Left ventricle myocardium inferior (tissue), 1 donor: ENCODE measurements at regions not wholly inside any gene's neighbourhood (a gene's known extent, or its start where the extent isn't known, plus 50 kb on each side); places are given as distances from the start of the nearest gene placed in this dataset.

ENCODE experiments used
- DNase-seq: peaks from one replicate; pipeline ENCODE4 v3.0.0-alpha.2; 2020
- H3K27ac ChIP-seq: fragments of 200-600 bp; replicated peaks from 2 replicates; pipeline ENCODE4 v1.8.0; 2021
- H3K27me3 ChIP-seq: fragments of 200-600 bp; 2 replicates; pipeline ENCODE4 v1.8.0; 2021; ENCODE audit warnings: low read depth
- H3K36me3 ChIP-seq: fragments of 200-600 bp; 2 replicates; pipeline ENCODE4 v1.8.0; 2021
- H3K4me1 ChIP-seq: fragments of 200-600 bp; 2 replicates; pipeline ENCODE4 v1.8.0; 2021
- H3K4me3 ChIP-seq: fragments of 200-600 bp; 2 replicates; pipeline ENCODE4 v1.8.0; 2021; ENCODE audit warnings: mild to moderate bottlenecking, moderate library complexity
- H3K9me3 ChIP-seq: fragments of 200-600 bp; replicated peaks from 2 replicates; pipeline ENCODE4 v1.8.0; 2021
- CTCF ChIP-seq: fragments of 200-600 bp; IDR thresholded peaks from 2 replicates; pipeline ENCODE4 v1.8.0; 2021; ENCODE audit warnings: antibody characterized with exemption, mild to moderate bottlenecking, borderline replicate concordance
- intact Hi-C: fragments of 100-400 bp; cut with micrococcal nuclease; formaldehyde crosslinking; loops from one replicate; pipeline ENCODE4 v1.11.0; 2022
- donor health status: DM: no; HTN: yes; CAD: no; lungs with severe emphysema.

DNA sequence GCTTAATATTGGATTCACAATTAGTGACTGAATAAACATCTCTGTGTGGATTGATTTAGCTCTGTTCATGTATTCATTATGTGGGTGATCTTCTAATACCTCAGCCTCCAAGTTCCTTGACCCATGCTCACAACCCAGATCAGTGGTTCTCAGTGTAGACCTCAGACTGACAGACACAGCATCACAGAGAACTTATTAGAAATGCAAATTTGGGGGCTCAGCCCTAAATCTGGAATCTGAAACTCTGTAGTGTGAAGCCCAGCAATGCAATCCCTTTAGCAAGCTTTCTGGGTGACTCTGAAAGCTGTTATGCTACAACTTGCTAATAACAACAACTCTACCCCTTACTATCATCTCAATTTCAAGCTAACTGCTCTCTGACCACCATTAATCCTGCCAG, 273.1 kb upstream of the FANCL start:
- DNase-seq, result no peak
- Histone ChIP-seq H3K4me3 (no peak overlapping the region), H3K4me1 (no peaks in the 10 kb centered on the region), H3K27ac (no peak overlapping the region), H3K27me3 (peaks cover 7% of the 10 kb centered on the region), H3K9me3 (no peaks in the 10 kb centered on the region), H3K36me3 (no peaks in the 10 kb centered on the region)
- no peak for TF ChIP-seq CTCF
- intact Hi-C loops, result no loop called here

- Histone ChIP-seq H3K36me3 (no peaks in the 10 kb centered on the region), H3K4me3 (no peak overlapping the region), H3K4me1 (no peaks in the 10 kb centered on the region), H3K27ac (no peak overlapping the region), H3K9me3 (no peaks in the 10 kb centered on the region), H3K27me3 (peaks cover 7% of the 10 kb centered on the region)
- no peak for DNase-seq
- intact Hi-C loops, result no loop called here
- TF ChIP-seq CTCF, result no peak
Observed at GRCh38 chr2:58512878-58513277, 271.8 kb upstream of the FANCL start.

GRCh38 chr2:58508006-58508405, 266.9 kb upstream of the FANCL start:
- no peak overlapping the region for H3K4me3 ChIP-seq
- no peaks in the 10 kb centered on the region for H3K36me3 ChIP-seq
- DNase-seq, result no peak
- no peaks in the 10 kb centered on the region for H3K4me1 ChIP-seq
- peaks cover 4% of the 10 kb centered on the region for H3K27me3 ChIP-seq
- no peaks in the 10 kb centered on the region for H3K9me3 ChIP-seq
- no peak overlapping the region for H3K27ac ChIP-seq
- intact Hi-C loops, result no loop called here
- no peak for TF ChIP-seq CTCF

DNA sequence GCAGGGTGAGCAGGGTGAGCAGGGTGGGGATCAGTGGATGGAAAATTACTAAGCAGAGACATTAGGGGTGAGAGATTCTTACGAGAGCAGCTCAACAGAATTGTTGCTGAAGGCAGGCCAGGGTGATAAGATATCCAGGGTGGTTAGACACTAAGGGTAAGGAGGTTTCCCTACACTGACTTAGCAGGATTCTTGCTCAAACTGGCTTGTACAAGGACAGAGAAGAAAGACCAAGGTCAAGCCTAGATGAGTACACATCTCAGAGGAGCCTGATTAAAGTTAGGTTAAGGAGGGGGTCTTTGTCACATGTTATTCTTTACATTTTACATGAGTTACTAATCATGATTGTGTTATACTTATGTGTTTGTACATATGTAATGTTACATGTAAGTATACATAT, 262.8 kb upstream of the FANCL start:
- H3K36me3 ChIP-seq, result no peaks in the 10 kb centered on the region
- TF ChIP-seq CTCF, result no peak

GRCh38 chr2:58502931-58503330, 261.8 kb upstream of the FANCL start:
- TF ChIP-seq CTCF, result no peak
- intact Hi-C loops, result no loop called here
- Histone ChIP-seq H3K36me3 (no peaks in the 10 kb centered on the region), H3K27me3 (peaks cover 20% of the 10 kb centered on the region), H3K27ac (no peak overlapping the region), H3K9me3 (no peaks in the 10 kb centered on the region), H3K4me3 (no peak overlapping the region), H3K4me1 (no peaks in the 10 kb centered on the region)
- DNase-seq, result no peak

More for the DNA sequence above, 262.8 kb upstream of the FANCL start:
- Histone ChIP-seq H3K27ac (no peak overlapping the region), H3K9me3 (no peaks in the 10 kb centered on the region), H3K4me3 (no peak overlapping the region), H3K4me1 (no peaks in the 10 kb centered on the region), H3K27me3 (peaks cover 20% of the 10 kb centered on the region)
- no peak for DNase-seq
- intact Hi-C loops, result no loop called here
